Testis (tissue), 2 donors: ENCODE measurements at regions not wholly inside any gene's neighbourhood (a gene's known extent, or its start where the extent isn't known, plus 50 kb on each side); places are given as distances from the start of the nearest gene placed in this dataset.

Experiments used
- DNase-seq: peaks from one replicate; pipeline ENCODE4 v3.0.0-alpha.2; 2019
- H3K27ac ChIP-seq, 2 donors: fragments of 200-600 bp; sonication (generic); one replicate each; pipeline ENCODE4 v1.5.1; 2019
- H3K27me3 ChIP-seq: fragments of 200-600 bp; sonication (generic); one replicate; pipeline ENCODE4 v1.5.1; 2019
- H3K36me3 ChIP-seq: fragments of 200-600 bp; sonication (generic); one replicate; pipeline ENCODE4 v1.5.1; 2017; ENCODE audit warnings: low read depth; ENCODE audit errors: missing control alignments
- H3K4me1 ChIP-seq: fragments of 200-600 bp; sonication (generic); one replicate; pipeline ENCODE4 v1.5.1; 2019
- H3K4me3 ChIP-seq, 2 donors: fragments of 200-600 bp; sonication (generic); one replicate each; pipeline ENCODE4 v1.5.1; 2017 to 2019
- H3K9me3 ChIP-seq: fragments of 200-600 bp; sonication (generic); one replicate; pipeline ENCODE4 v1.5.1; 2017
- POLR2A ChIP-seq: fragments of 450-650 bp; IDR thresholded peaks from one replicate; pipeline ENCODE4 v1.6.1; 2017; ENCODE audit warnings: antibody characterized with exemption, mild to moderate bottlenecking, moderate library complexity
- WGBS, 2 donors: methylation state at CpG; one replicate each; pipeline ENCODE4 v1.1.5; 2018; 5-methylcytosine and 5-hydroxymethylcytosine counted together
- intact Hi-C: fragments of 100-400 bp; cut with DNase I; formaldehyde crosslinking; loops from one replicate; pipeline ENCODE4 v1.15.1; 2023; ENCODE audit warnings: low total_unique reads
- TF ChIP-seq, protein P1 (sequence below), 3 experiments: fragments of 450-650 bp in 2 of 3; fragments of 200-600 bp in 1 of 3; sonication (generic) in 1 of 3; IDR thresholded peaks; one replicate each; pipeline ENCODE4 v1.5.1; 2016 to 2019; ENCODE audit warnings: antibody characterized with exemption in 3 of 3, mild to moderate bottlenecking in 2 of 3, moderate library complexity in 1 of 3

DNA sequence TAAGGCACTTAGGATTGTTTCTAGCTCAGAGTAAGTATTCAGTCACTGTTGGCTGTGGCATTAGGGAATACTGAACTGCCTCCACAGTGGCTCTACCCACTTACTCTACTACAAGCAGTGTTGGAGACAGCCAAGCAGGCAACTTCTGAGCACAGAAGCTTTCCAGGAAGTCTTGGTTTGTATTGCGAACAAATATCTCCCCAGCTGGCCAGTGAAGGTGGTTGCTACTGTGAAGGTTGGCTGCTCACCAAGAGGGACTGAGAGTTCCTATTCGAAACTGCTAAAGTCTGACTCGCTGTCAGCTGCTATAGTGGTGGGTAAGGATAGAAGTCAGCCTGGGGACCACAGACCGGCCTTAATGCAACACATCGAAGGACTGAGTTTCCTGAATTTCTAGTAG, 319.1 kb downstream of the KIF4B start:
- Histone ChIP-seq H3K27me3 (no peaks in the 10 kb centered on the region), H3K4me1 (no peaks in the 10 kb centered on the region), H3K27ac (no peak overlapping the region), H3K9me3 (no peaks in the 10 kb centered on the region), H3K36me3 (no peaks in the 10 kb centered on the region), H3K4me3 (no peak overlapping the region)
- intact Hi-C loops: no loop called here
- no peak for TF ChIP-seq POLR2A
- TF ChIP-seq, protein P1, sequence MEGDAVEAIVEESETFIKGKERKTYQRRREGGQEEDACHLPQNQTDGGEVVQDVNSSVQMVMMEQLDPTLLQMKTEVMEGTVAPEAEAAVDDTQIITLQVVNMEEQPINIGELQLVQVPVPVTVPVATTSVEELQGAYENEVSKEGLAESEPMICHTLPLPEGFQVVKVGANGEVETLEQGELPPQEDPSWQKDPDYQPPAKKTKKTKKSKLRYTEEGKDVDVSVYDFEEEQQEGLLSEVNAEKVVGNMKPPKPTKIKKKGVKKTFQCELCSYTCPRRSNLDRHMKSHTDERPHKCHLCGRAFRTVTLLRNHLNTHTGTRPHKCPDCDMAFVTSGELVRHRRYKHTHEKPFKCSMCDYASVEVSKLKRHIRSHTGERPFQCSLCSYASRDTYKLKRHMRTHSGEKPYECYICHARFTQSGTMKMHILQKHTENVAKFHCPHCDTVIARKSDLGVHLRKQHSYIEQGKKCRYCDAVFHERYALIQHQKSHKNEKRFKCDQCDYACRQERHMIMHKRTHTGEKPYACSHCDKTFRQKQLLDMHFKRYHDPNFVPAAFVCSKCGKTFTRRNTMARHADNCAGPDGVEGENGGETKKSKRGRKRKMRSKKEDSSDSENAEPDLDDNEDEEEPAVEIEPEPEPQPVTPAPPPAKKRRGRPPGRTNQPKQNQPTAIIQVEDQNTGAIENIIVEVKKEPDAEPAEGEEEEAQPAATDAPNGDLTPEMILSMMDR (IDR thresholded peaks at IDR 0.05): no peak
- peak; percentile 23 for DNase-seq
- WGBS, 2 donors: 49 to 83% methylated on average over 5 of the region's 5 CpGs

DNA sequence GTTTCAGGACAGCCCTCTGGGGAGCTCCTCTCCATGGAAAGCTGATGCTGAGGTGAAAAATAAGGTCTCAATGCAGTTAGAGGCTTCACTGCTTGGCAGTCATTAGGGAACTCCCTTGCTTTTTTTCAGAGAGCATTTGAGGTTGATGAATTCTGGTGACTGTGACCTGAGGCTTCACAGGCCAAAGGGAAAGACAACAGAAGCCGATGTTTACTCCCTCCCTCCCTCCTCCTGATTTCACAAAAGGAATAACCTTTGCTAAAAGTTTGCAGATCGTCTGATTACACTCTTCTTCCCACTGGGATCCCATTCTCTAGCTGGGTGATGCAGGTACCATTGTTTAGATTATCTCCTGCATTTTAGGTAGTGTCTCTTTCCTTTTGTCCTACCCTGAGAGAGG, 329.4 kb downstream of the KIF4B start:
- Histone ChIP-seq H3K4me3 (no peak overlapping the region), H3K27ac (no peak overlapping the region), H3K36me3 (no peaks in the 10 kb centered on the region), H3K9me3 (no peaks in the 10 kb centered on the region), H3K27me3 (no peaks in the 10 kb centered on the region), H3K4me1 (no peaks in the 10 kb centered on the region)
- WGBS, 2 donors: 54 to 61% methylated on average over 2 of the region's 2 CpGs
- intact Hi-C loops: no loop called here
- TF ChIP-seq POLR2A: no peak
- TF ChIP-seq, protein P1 (IDR thresholded peaks at IDR 0.05): no peak
- no peak for DNase-seq

GRCh38 chr5:155343468-155343867, 329.9 kb downstream of the KIF4B start:
- no peak for TF ChIP-seq POLR2A
- TF ChIP-seq, protein P1 (IDR thresholded peaks at IDR 0.05): no peak
- intact Hi-C loops: no loop called here

DNA sequence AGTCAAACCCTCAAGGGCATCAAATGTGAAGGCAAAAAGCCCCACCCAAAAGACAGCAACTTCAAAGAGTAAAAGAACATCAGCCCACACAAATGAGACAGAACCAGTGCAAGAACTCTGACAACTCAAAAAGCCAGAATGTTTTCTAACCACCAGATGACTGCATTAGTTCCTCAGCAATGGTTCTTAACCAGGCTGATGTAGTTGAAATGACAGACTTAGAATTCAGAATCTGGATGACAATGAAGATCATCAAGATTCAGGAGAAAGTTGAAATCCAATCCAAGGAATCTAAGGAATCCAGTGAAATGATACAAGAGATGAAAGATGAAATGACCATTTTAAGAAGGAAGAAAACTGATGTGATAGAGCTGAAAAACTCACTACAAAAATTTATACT, 339.7 kb downstream of the KIF4B start:
- intact Hi-C loops: loop anchor here (5.0 kb wide), 1 partner anchor 269 kb away; no protein-coding TSS in a partner anchor
- no peaks in the 10 kb centered on the region for H3K27me3 ChIP-seq

More at GRCh38 chr5:155343468-155343867, 329.9 kb downstream of the KIF4B start:
- no peak for DNase-seq
- H3K36me3 ChIP-seq: no peaks in the 10 kb centered on the region
- H3K9me3 ChIP-seq: no peaks in the 10 kb centered on the region
- no peaks in the 10 kb centered on the region for H3K4me1 ChIP-seq
- H3K4me3 ChIP-seq: no peak overlapping the region
- H3K27me3 ChIP-seq: no peaks in the 10 kb centered on the region
- 97 to 100% methylated on average over 1 of the region's 1 CpG for whole genome bisulfite sequencing, 2 donors
- H3K27ac ChIP-seq: no peak overlapping the region

DNA sequence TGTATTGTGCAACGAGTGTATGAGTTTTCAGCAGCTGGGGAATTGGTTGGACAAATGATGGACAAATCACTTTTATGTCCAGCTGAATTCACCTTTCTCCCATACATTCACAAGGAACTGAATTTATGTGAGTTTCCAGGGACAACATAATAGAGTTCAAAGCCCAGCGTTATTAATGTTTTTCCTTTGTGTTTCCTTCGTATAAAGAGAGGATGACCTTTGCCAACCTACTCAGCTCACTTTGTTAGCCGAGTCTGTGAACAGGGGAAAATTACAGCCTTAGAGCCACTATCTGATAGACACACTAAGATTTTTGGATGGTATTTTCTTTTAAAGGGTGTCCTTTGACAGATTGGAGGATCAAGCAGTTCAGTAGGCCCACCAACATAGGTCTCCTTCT, 352.5 kb downstream of the KIF4B start:
- intact Hi-C loops: no loop called here
- no peaks in the 10 kb centered on the region for H3K36me3 ChIP-seq
- WGBS, 2 donors: 85 to 86% methylated on average over 4 of the region's 4 CpGs
- no peak overlapping the region for H3K4me3 ChIP-seq
- H3K4me1 ChIP-seq: no peaks in the 10 kb centered on the region
- no peaks in the 10 kb centered on the region for H3K27me3 ChIP-seq
- H3K27ac ChIP-seq: no peak overlapping the region
- no peaks in the 10 kb centered on the region for H3K9me3 ChIP-seq
- no peak for DNase-seq
- TF ChIP-seq POLR2A: no peak
- TF ChIP-seq, protein P1 (IDR thresholded peaks at IDR 0.05): no peak

More for the DNA sequence above, 339.7 kb downstream of the KIF4B start:
- Histone ChIP-seq H3K9me3 (no peaks in the 10 kb centered on the region), H3K36me3 (no peaks in the 10 kb centered on the region), H3K4me3 (no peak overlapping the region), H3K4me1 (no peaks in the 10 kb centered on the region), H3K27ac (no peak overlapping the region)
- TF ChIP-seq, protein P1 (IDR thresholded peaks at IDR 0.05): no peak
- no peak for TF ChIP-seq POLR2A
- DNase-seq: no peak
